ENCODE measurements at regions not wholly inside any gene's neighbourhood (a gene's known extent, or its start where the extent isn't known, plus 50 kb on each side); places are given as distances from the start of the nearest gene placed in this dataset.

GRCh38 chr1:82240571-82240970 is 439.8 kb downstream of the ADGRL2 start:
- H3K4me3 ChIP-seq (ENCODE audit: low read depth, low read length): no peak overlapping the region
- DNase-seq (ENCODE audit: low read depth): no peak
- TF ChIP-seq CTCF (IDR thresholded peaks at IDR 0.05; ENCODE audit: low read depth, low read length, missing control alignments): no peak

GRCh38 chr1:82230667-82231066 is 429.9 kb downstream of the ADGRL2 start:
- TF ChIP-seq CTCF (IDR thresholded peaks at IDR 0.05; ENCODE audit: low read depth, low read length, missing control alignments): no peak
- no peak overlapping the region for H3K4me3 ChIP-seq (ENCODE audit: low read depth, low read length)
- DNase-seq (ENCODE audit: low read depth): no peak

GRCh38 chr1:82227306-82228095 is 426.8 kb downstream of the ADGRL2 start:
- TF ChIP-seq CTCF (IDR thresholded peaks at IDR 0.05; ENCODE audit: low read depth, low read length, missing control alignments): no peak
- no peak for DNase-seq (ENCODE audit: low read depth)

GRCh38 chr1:82226186-82226505 is 425.4 kb downstream of the ADGRL2 start:
- H3K4me3 ChIP-seq (ENCODE audit: low read depth, low read length): no peak overlapping the region
- TF ChIP-seq CTCF (IDR thresholded peaks at IDR 0.05; ENCODE audit: low read depth, low read length, missing control alignments): no peak
- no peak for DNase-seq (ENCODE audit: low read depth)

More at GRCh38 chr1:82227306-82228095, 426.8 kb downstream of the ADGRL2 start:
- H3K4me3 ChIP-seq (ENCODE audit: low read depth, low read length): no peak overlapping the region

GRCh38 chr1:82225421-82226185 is 424.9 kb downstream of the ADGRL2 start:
- no peak for TF ChIP-seq CTCF (IDR thresholded peaks at IDR 0.05; ENCODE audit: low read depth, low read length, missing control alignments)
- DNase-seq (ENCODE audit: low read depth): no peak

GRCh38 chr1:82223091-82223490 is 422.4 kb downstream of the ADGRL2 start:
- DNase-seq (ENCODE audit: low read depth): no peak
- H3K4me3 ChIP-seq (ENCODE audit: low read depth, low read length): no peak overlapping the region
- no peak for TF ChIP-seq CTCF (IDR thresholded peaks at IDR 0.05; ENCODE audit: low read depth, low read length, missing control alignments)

More at GRCh38 chr1:82225421-82226185, 424.9 kb downstream of the ADGRL2 start:
- H3K4me3 ChIP-seq (ENCODE audit: low read depth, low read length): no peak overlapping the region

Data from GM12864 (cell line).